SIG-M5 treated with dmso at 0.1 percent for 504 hours (cell line): ENCODE measurements at regions not wholly inside any gene's neighbourhood (a gene's known extent, or its start where the extent isn't known, plus 50 kb on each side); places are given as distances from the start of the nearest gene placed in this dataset.

ENCODE experiments used
- DNase-seq: peaks from one replicate; lab custom pipeline; 2025; ENCODE audit not compliant: unreplicated experiment; lab: John Stamatoyannopoulos, UW

GRCh38 chr14:85402569-85403162 is 127.3 kb upstream of the FLRT2 start:
- no peak for DNase-seq

GRCh38 chr14:85409481-85410210 is 120.3 kb upstream of the FLRT2 start:
- no peak for DNase-seq

GRCh38 chr14:85412756-85413155 is 117.2 kb upstream of the FLRT2 start:
- DNase-seq: no peak

- DNase-seq: peak; percentile 68
These were observed 116.0 kb upstream of the FLRT2 start for GRCh38 chr14:85413836-85414526.

- DNase-seq: peak; percentile 36
These were observed 114.8 kb upstream of the FLRT2 start for GRCh38 chr14:85415015-85415712.

GRCh38 chr14:85416771-85417170 is 113.2 kb upstream of the FLRT2 start:
- peak; percentile 45 for DNase-seq

- no peak for DNase-seq
These were observed 112.5 kb upstream of the FLRT2 start for GRCh38 chr14:85417396-85417795.

GRCh38 chr14:85418721-85419120 is 111.2 kb upstream of the FLRT2 start:
- DNase-seq: no peak

GRCh38 chr14:85420278-85420677 is 109.7 kb upstream of the FLRT2 start:
- no peak for DNase-seq

- no peak for DNase-seq
These were observed 109.2 kb upstream of the FLRT2 start for GRCh38 chr14:85420707-85421106.

GRCh38 chr14:85421186-85421877 is 108.6 kb upstream of the FLRT2 start:
- peak; percentile 49 for DNase-seq

GRCh38 chr14:85423889-85424288 is 106.1 kb upstream of the FLRT2 start:
- DNase-seq: no peak

- no peak for DNase-seq
These were observed 104.4 kb upstream of the FLRT2 start for GRCh38 chr14:85425507-85425906.

GRCh38 chr14:85426068-85426935 is 103.6 kb upstream of the FLRT2 start:
- DNase-seq: no peak

GRCh38 chr14:85428926-85429325 is 101.0 kb upstream of the FLRT2 start:
- DNase-seq: no peak

GRCh38 chr14:85437148-85437547 is 92.8 kb upstream of the FLRT2 start:
- no peak for DNase-seq

- DNase-seq: no peak
These were observed 91.9 kb upstream of the FLRT2 start for GRCh38 chr14:85438001-85438400.

- no peak for DNase-seq
These were observed 91.4 kb upstream of the FLRT2 start for GRCh38 chr14:85438481-85438942.

- no peak for DNase-seq
These were observed 90.1 kb upstream of the FLRT2 start for GRCh38 chr14:85439696-85440328.
